ENCODE measurements at regions not wholly inside any gene's neighbourhood (a gene's known extent, or its start where the extent isn't known, plus 50 kb on each side); places are given as distances from the start of the nearest gene placed in this dataset.

DNA sequence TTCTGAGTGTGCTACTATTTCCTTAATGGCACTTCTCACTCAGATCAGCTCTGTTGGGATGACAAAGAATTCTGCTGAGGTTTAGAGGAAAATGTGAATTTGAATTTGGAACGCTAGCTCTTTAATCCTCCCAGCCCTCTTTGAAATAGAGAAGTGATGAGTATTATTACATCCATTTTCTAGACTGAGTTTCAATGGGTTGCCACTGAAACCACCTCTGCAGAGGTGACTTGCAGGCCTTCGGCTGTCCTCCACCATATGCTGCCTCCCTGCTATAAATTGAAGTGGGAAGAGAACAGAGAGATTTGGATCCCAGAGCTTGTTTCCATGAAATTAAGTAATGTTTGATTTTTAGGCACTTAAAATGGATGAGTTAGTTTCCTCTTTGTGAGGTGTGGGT lies 363.2 kb upstream of the SNX7 start:
- Mint-ChIP-seq H3K27ac (no peak overlapping the region), H3K4me3 (no peak overlapping the region), H3K27me3 (ENCODE audit: low read depth) (no peaks in the 10 kb centered on the region), H3K36me3 (ENCODE audit: low read depth) (no peaks in the 10 kb centered on the region), H3K9me3 (no peaks in the 10 kb centered on the region), H3K4me1 (no peaks in the 10 kb centered on the region)
- TF ChIP-seq, protein P1, sequence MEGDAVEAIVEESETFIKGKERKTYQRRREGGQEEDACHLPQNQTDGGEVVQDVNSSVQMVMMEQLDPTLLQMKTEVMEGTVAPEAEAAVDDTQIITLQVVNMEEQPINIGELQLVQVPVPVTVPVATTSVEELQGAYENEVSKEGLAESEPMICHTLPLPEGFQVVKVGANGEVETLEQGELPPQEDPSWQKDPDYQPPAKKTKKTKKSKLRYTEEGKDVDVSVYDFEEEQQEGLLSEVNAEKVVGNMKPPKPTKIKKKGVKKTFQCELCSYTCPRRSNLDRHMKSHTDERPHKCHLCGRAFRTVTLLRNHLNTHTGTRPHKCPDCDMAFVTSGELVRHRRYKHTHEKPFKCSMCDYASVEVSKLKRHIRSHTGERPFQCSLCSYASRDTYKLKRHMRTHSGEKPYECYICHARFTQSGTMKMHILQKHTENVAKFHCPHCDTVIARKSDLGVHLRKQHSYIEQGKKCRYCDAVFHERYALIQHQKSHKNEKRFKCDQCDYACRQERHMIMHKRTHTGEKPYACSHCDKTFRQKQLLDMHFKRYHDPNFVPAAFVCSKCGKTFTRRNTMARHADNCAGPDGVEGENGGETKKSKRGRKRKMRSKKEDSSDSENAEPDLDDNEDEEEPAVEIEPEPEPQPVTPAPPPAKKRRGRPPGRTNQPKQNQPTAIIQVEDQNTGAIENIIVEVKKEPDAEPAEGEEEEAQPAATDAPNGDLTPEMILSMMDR (IDR thresholded peaks at IDR 0.05; ENCODE audit: unreplicated experiment in 3 of 3) = no peak

DNA sequence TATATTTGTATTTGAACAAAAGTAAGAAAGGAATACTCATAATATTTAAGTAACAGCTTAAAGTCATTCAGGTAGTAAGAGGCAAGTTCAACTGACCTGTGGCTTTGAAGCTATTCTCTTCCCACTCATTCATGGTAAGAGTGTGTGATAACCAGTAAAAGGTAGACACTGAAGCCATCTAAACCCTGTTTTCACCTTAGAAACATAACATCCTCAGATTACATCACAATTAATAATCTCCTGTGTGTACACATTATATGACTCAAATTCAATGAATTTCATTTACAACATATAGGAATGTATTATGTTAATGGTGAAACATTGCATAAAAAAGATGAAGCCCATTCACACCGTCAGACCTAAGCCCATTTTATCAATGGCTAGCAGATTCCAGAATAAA lies 364.8 kb upstream of the SNX7 start:
- Mint-ChIP-seq H3K36me3 (ENCODE audit: low read depth) (no peaks in the 10 kb centered on the region), H3K4me3 (no peak overlapping the region), H3K27me3 (ENCODE audit: low read depth) (no peaks in the 10 kb centered on the region), H3K4me1 (no peaks in the 10 kb centered on the region), H3K27ac (no peak overlapping the region), H3K9me3 (no peaks in the 10 kb centered on the region)
- TF ChIP-seq, protein P1 (IDR thresholded peaks at IDR 0.05; ENCODE audit: unreplicated experiment in 3 of 3) = no peak

- no peaks in the 10 kb centered on the region for H3K9me3 Mint-ChIP-seq
Observed at GRCh38 chr1:98294127-98294526, 367.4 kb upstream of the SNX7 start.

DNA sequence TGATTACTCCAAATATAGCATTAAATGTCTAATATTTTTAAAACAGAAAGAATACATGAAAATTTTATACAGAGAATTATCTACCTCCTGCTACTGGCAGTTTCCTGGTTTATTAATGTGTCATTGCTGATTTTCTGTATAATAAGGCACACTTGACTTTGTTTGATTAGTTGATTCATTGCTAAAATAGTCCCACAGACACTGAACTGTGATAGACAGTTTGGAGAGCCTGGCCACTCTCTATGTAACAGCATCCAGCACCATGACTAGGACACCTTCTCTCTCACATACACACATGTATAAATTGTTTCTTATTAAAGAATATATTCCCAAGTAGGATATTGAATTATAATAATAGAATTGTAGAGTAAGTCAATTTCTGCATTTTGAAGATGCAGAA lies 368.5 kb upstream of the SNX7 start:
- Mint-ChIP-seq H3K27ac (no peak overlapping the region), H3K4me1 (no peaks in the 10 kb centered on the region), H3K36me3 (ENCODE audit: low read depth) (no peaks in the 10 kb centered on the region), H3K4me3 (no peak overlapping the region), H3K27me3 (ENCODE audit: low read depth) (no peaks in the 10 kb centered on the region), H3K9me3 (no peaks in the 10 kb centered on the region)
- TF ChIP-seq, protein P1 (IDR thresholded peaks at IDR 0.05; ENCODE audit: unreplicated experiment in 3 of 3) = no peak

More at GRCh38 chr1:98294127-98294526, 367.4 kb upstream of the SNX7 start:
- no peaks in the 10 kb centered on the region for H3K4me1 Mint-ChIP-seq
- H3K4me3 Mint-ChIP-seq = no peak overlapping the region
- H3K27ac Mint-ChIP-seq = no peak overlapping the region
- H3K27me3 Mint-ChIP-seq (ENCODE audit: low read depth) = no peaks in the 10 kb centered on the region
- no peaks in the 10 kb centered on the region for H3K36me3 Mint-ChIP-seq (ENCODE audit: low read depth)
- TF ChIP-seq, protein P1 (IDR thresholded peaks at IDR 0.05; ENCODE audit: unreplicated experiment in 3 of 3) = no peak

DNA sequence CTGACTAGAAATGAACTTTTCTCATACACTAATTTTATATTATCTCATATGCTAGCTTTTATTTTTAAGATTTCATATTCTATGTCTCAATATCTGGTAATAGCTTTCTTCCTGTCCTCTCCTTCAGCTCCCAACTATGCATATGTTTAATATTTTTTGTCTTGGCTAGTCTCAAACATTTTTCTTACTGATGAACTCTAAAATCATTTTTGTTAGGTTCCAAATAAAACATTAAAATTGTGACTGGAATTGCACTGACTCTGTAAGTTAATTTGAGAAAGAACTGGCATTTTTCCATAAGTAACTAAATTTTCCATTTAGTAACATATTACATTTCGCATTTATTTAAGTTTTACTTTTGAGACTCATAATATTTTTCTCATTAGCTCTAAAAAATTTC lies 368.5 kb upstream of the DPYD start:
- no peaks in the 10 kb centered on the region for H3K4me1 Mint-ChIP-seq
- H3K27me3 Mint-ChIP-seq (ENCODE audit: low read depth) = no peaks in the 10 kb centered on the region
- no peak overlapping the region for H3K4me3 Mint-ChIP-seq
- no peaks in the 10 kb centered on the region for H3K36me3 Mint-ChIP-seq (ENCODE audit: low read depth)
- TF ChIP-seq, protein P1 (IDR thresholded peaks at IDR 0.05; ENCODE audit: unreplicated experiment in 3 of 3) = no peak
- H3K27ac Mint-ChIP-seq = no peak overlapping the region
- no peaks in the 10 kb centered on the region for H3K9me3 Mint-ChIP-seq

GRCh38 chr1:98288494-98288893 lies 367.7 kb upstream of the DPYD start:
- H3K27me3 Mint-ChIP-seq (ENCODE audit: low read depth) = no peaks in the 10 kb centered on the region
- TF ChIP-seq, protein P1 (IDR thresholded peaks at IDR 0.05; ENCODE audit: unreplicated experiment in 3 of 3) = no peak
- H3K4me1 Mint-ChIP-seq = no peaks in the 10 kb centered on the region
- H3K4me3 Mint-ChIP-seq = no peak overlapping the region
- no peaks in the 10 kb centered on the region for H3K36me3 Mint-ChIP-seq (ENCODE audit: low read depth)
- H3K27ac Mint-ChIP-seq = no peak overlapping the region
- H3K9me3 Mint-ChIP-seq = no peaks in the 10 kb centered on the region

Data from nephron (organoid).